DND-41 (cell line): ENCODE measurements at regions not wholly inside any gene's neighbourhood (a gene's known extent, or its start where the extent isn't known, plus 50 kb on each side); places are given as distances from the start of the nearest gene placed in this dataset.

ENCODE experiments used
- ATAC-seq: fragments of 200-7000 bp; cut with Tn5 transposase; 3 replicates; pipeline ENCODE4 v1.9.1; 2021; ENCODE audit warnings: low read depth; ENCODE audit not compliant: insufficient read depth
- DNase-seq: peaks from one replicate; pipeline ENCODE4 v3.0.0-alpha.2; 2020
- H2AFZ ChIP-seq: 2 replicates; pipeline ENCODE4 v1.6.0; 2012; ENCODE audit warnings: low read depth, low read length
- H3K27ac ChIP-seq: 2 replicates; pipeline ENCODE4 v1.5.1; 2012; ENCODE audit warnings: low read length, inconsistent platforms
- H3K27me3 ChIP-seq: fragments of 200-600 bp; sonication (generic); 2 replicates; pipeline ENCODE4 v1.6.0; 2012; ENCODE audit warnings: low read length, mild to moderate bottlenecking, inconsistent platforms; ENCODE audit not compliant: insufficient read depth, poor library complexity
- H3K36me3 ChIP-seq: 2 replicates; pipeline ENCODE4 v1.5.1; 2012; ENCODE audit warnings: low read length, inconsistent platforms; ENCODE audit not compliant: insufficient read depth
- H3K4me1 ChIP-seq: 2 replicates; pipeline ENCODE4 v1.5.1; 2012; ENCODE audit warnings: mild to moderate bottlenecking, low read length; ENCODE audit not compliant: insufficient read depth
- H3K4me2 ChIP-seq: 2 replicates; pipeline ENCODE4 v1.6.0; 2012; ENCODE audit warnings: mild to moderate bottlenecking, moderate library complexity, low read length, inconsistent platforms; ENCODE audit not compliant: insufficient read depth
- H3K4me3 ChIP-seq, 2 experiments: fragments of 200-600 bp in 1 of 2; shearing (Covaris generic) in 1 of 2; 2 replicates each; pipeline ENCODE4 v1.5.1; 2012 to 2016; ENCODE audit warnings: inconsistent platforms in 2 of 2, low read length in 2 of 2, mild to moderate bottlenecking in 2 of 2, low read depth in 1 of 2, moderate library complexity in 1 of 2
- H3K79me2 ChIP-seq: 2 replicates; pipeline ENCODE4 v1.6.0; 2012; ENCODE audit warnings: low read length, inconsistent platforms; ENCODE audit not compliant: insufficient read depth
- H3K9ac ChIP-seq: 2 replicates; pipeline ENCODE4 v1.6.0; 2012; ENCODE audit warnings: low read depth, mild to moderate bottlenecking, inconsistent platforms, low read length, moderate library complexity
- H3K9me3 ChIP-seq: 2 replicates; pipeline ENCODE4 v1.5.1; 2012; ENCODE audit warnings: low read length, moderate library complexity, mild to moderate bottlenecking, inconsistent platforms; ENCODE audit not compliant: insufficient read depth, severe bottlenecking
- H4K20me1 ChIP-seq: 2 replicates; pipeline ENCODE4 v1.6.0; 2012; ENCODE audit warnings: low read length; ENCODE audit not compliant: insufficient read depth
- EZH2 ChIP-seq: IDR thresholded peaks from 3 replicates; pipeline ENCODE4 v1.6.1; 2012; ENCODE audit warnings: borderline replicate concordance, low read depth, mild to moderate bottlenecking, moderate library complexity, low read length, inconsistent platforms; ENCODE audit not compliant: severe bottlenecking
- TF ChIP-seq, protein P1 (sequence below): IDR thresholded peaks from 2 replicates; pipeline ENCODE4 v1.5.1; 2012; ENCODE audit warnings: borderline replicate concordance, low read length, moderate library complexity, mild to moderate bottlenecking; ENCODE audit not compliant: poor library complexity, severe bottlenecking; ENCODE audit errors: extremely low read depth

DNA sequence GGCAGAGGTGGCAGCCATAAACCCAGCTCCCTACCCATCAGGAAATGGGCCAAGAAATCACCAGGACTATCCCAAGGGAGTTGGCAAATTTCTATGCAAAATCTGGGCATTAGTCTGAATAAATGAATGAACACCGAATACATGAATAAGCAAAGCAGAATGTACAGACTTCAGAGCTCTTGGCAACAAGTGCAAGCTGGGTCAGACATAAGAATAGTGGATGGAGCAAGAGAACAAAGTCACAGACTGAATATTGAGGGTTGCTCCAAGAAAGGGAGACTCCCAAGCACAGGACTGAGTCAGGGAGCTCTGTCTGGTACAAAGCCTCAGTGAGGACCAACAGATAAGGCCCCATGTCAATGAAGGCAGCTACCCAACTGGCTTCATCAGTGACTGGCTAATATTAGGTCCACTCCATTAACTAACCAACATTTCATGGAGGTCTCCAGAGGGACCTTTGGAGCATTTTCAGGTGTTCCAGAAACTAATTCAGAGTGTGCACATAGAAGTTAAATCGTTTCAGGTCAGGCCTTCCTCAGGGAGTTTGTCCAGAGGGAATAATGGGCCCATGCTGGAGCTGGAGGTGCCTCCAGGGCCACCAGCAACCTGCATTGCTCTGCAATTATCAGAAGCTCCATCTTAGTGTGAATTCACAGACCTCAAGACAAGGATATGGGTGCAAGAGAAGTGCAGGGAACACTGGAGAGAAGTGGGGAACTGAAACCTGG is 191.5 kb upstream of the RALGAPA2 start:
- H3K4me3 ChIP-seq: no peak overlapping the region
- H2AFZ ChIP-seq: no peak overlapping the region
- no peak overlapping the region for H3K27ac ChIP-seq
- no peak overlapping the region for H3K4me2 ChIP-seq
- H3K9ac ChIP-seq: no peak overlapping the region
- no peaks in the 10 kb centered on the region for H3K4me1 ChIP-seq
- TF ChIP-seq EZH2: no peak
- TF ChIP-seq, protein P1, sequence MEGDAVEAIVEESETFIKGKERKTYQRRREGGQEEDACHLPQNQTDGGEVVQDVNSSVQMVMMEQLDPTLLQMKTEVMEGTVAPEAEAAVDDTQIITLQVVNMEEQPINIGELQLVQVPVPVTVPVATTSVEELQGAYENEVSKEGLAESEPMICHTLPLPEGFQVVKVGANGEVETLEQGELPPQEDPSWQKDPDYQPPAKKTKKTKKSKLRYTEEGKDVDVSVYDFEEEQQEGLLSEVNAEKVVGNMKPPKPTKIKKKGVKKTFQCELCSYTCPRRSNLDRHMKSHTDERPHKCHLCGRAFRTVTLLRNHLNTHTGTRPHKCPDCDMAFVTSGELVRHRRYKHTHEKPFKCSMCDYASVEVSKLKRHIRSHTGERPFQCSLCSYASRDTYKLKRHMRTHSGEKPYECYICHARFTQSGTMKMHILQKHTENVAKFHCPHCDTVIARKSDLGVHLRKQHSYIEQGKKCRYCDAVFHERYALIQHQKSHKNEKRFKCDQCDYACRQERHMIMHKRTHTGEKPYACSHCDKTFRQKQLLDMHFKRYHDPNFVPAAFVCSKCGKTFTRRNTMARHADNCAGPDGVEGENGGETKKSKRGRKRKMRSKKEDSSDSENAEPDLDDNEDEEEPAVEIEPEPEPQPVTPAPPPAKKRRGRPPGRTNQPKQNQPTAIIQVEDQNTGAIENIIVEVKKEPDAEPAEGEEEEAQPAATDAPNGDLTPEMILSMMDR: no peak
- no peaks in the 10 kb centered on the region for H3K36me3 ChIP-seq
- H3K79me2 ChIP-seq: no peaks in the 10 kb centered on the region
- no peak for ATAC-seq
- no peaks in the 10 kb centered on the region for H3K9me3 ChIP-seq
- no peaks in the 10 kb centered on the region for H4K20me1 ChIP-seq
- no peak for DNase-seq
- H3K27me3 ChIP-seq: no peaks in the 10 kb centered on the region

DNA sequence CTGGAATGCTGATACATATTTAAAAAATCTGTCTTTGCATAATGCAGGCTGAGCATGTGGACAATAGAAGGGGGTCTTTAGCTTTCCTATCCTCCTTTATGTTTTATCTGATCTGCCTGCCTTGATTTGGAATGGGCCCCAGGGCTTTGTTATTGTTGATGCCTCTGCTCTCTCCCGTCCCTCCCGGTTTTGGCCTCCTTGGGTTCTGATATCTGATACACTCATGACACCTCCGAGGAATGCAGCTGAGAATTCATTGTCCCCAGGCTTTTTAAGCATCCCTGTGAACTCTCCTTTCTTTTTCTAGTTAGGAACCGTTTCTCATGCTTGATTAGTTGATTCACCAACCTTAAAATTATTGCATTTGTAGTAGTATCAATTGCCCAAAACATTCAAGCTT is 185.5 kb upstream of the RALGAPA2 start:
- no peaks in the 10 kb centered on the region for H3K79me2 ChIP-seq
- H3K9ac ChIP-seq: no peak overlapping the region
- no peak overlapping the region for H3K27ac ChIP-seq
- no peaks in the 10 kb centered on the region for H3K27me3 ChIP-seq
- H2AFZ ChIP-seq: no peak overlapping the region
- no peaks in the 10 kb centered on the region for H3K4me1 ChIP-seq
- no peak overlapping the region for H3K4me3 ChIP-seq
- H4K20me1 ChIP-seq: no peaks in the 10 kb centered on the region
- no peak for ATAC-seq
- no peak for TF ChIP-seq EZH2
- TF ChIP-seq, protein P1: no peak
- no peak overlapping the region for H3K4me2 ChIP-seq
- DNase-seq: no peak
- H3K9me3 ChIP-seq: no peaks in the 10 kb centered on the region
- no peaks in the 10 kb centered on the region for H3K36me3 ChIP-seq

DNA sequence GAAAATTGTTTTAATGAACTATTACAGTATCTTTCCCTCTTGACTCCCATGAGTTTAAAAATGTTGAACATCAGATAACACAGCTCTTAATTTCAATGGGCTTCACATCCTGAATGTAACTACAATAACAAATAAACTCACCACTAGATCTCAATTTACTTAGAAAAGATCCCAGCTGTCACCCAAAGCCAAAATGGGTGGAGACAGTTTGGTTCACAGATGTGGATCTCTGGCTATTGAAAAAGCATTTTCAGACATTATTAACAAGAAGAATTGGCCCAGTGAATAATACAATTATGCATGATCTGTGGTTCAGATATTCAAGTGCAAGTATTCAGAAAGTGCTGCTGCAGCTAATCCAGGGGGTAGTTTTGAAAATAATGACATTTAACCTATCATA is 184.7 kb upstream of the RALGAPA2 start:
- DNase-seq: no peak
- no peak overlapping the region for H3K27ac ChIP-seq
- no peak overlapping the region for H3K4me2 ChIP-seq
- H2AFZ ChIP-seq: no peak overlapping the region
- H3K79me2 ChIP-seq: no peaks in the 10 kb centered on the region
- no peaks in the 10 kb centered on the region for H3K27me3 ChIP-seq
- H4K20me1 ChIP-seq: no peaks in the 10 kb centered on the region
- no peak for ATAC-seq
- H3K9ac ChIP-seq: no peak overlapping the region
- no peak for TF ChIP-seq EZH2
- TF ChIP-seq, protein P1: no peak
- H3K36me3 ChIP-seq: no peaks in the 10 kb centered on the region
- H3K9me3 ChIP-seq: no peaks in the 10 kb centered on the region
- H3K4me3 ChIP-seq: no peak overlapping the region
- H3K4me1 ChIP-seq: no peaks in the 10 kb centered on the region
